Gastroesophageal sphincter (tissue), 2 donors: ENCODE measurements at regions not wholly inside any gene's neighbourhood (a gene's known extent, or its start where the extent isn't known, plus 50 kb on each side); places are given as distances from the start of the nearest gene placed in this dataset.

ENCODE experiments used
- EP300 ChIP-seq: sonication (generic); formaldehyde crosslinking; IDR thresholded peaks from one replicate; pipeline ENCODE4 v1.6.1; 2017; ENCODE audit warnings: antibody characterized with exemption, mild to moderate bottlenecking
- POLR2A ChIP-seq, 2 donors: fragments of 450-650 bp; IDR thresholded peaks; one replicate each; pipeline ENCODE4 v1.6.1; 2017; ENCODE audit warnings: antibody characterized with exemption in 2 of 2, mild to moderate bottlenecking in 2 of 2, moderate library complexity in 1 of 2

DNA sequence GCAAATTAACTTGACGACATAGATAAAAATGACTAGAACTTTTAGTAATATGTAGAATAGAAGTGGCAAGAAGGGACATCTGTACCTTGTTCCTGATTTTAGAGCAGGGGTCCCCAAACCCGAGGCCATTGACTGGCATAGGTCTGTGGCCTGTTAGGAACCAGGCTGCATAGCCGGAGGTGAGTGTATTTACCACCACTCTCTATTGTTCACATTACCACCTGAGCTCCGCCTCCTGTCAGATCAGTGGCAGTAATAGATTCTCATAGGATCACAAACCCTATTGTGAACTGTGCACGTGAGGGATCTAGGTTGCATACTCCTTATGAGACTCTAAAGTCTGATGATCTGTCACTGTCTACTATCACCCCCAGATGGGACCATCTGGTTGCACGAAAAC is 113.6 kb upstream of the AVPR1A start:
- TF ChIP-seq POLR2A (IDR thresholded peaks at IDR 0.05) (no peak), EP300 (no peak)
